GM10248 (cell line): ENCODE measurements at regions not wholly inside any gene's neighbourhood (a gene's known extent, or its start where the extent isn't known, plus 50 kb on each side); places are given as distances from the start of the nearest gene placed in this dataset.

Experiments
- CTCF ChIA-PET: fragments of 300-600 bp; sonication (Branson Sonifier 250); formaldehyde crosslinking; extraction: SDS; loops from one replicate; lab custom pipeline; 2021; ENCODE audit warnings: antibody characterized with exemption; lab: Yijun Ruan, JAX
- POLR2A ChIA-PET: fragments of 350-650 bp; sonication (Branson Sonifier 250); formaldehyde crosslinking; extraction: SDS; loops from one replicate; lab custom pipeline; 2020; ENCODE audit warnings: antibody characterized with exemption; lab: Yijun Ruan, JAX
- DNase-seq: peaks from one replicate; pipeline ENCODE4 v3.0.0; 2012; ENCODE audit errors: extremely low spot score
- CTCF ChIP-seq: IDR thresholded peaks from 2 replicates; pipeline ENCODE4 v1.5.1; 2012; ENCODE audit warnings: mild to moderate bottlenecking, low read depth; ENCODE audit errors: extremely low read depth, missing control alignments, control extremely low read depth

DNA sequence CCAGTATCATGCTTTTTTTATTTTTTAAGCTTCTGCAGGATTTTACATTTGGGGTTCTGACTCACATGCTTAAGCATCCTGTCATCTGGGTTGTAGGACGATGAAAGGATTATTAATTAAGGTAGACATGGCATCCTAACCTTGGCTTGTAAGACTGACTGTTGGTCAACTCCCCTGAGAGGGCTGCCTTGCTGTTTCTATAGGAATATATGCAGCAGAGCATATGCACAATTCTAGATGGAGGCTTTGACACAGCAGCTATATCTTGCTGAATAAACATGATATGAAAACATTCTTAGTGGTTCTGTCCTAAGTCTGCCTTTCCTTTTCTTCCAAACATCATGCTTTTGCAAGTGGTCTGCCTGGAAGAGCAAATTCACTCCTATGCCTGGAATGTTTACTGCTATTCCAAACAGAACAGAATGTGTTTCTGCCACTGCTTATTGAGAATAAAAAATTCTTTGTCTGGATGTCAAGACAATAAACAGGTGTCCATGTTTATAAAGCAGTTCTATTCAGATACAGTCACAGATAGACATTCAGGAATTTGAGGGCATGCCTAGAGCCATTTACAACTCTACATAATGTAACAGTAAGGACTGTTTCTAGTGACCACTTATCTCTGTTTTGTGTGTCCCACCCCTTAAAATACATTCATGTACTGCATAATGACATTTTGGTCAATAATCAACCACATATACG is 166.2 kb upstream of the PPP2R2B start:
- no peak for DNase-seq
- no peak for TF ChIP-seq CTCF
- ChIA-PET CTCF (interaction anchor here (1.4 kb wide), 1 partner anchor 11 kb away, joined by 3 read pairs; no protein-coding TSS in a partner anchor), POLR2A (no interaction called here)

DNA sequence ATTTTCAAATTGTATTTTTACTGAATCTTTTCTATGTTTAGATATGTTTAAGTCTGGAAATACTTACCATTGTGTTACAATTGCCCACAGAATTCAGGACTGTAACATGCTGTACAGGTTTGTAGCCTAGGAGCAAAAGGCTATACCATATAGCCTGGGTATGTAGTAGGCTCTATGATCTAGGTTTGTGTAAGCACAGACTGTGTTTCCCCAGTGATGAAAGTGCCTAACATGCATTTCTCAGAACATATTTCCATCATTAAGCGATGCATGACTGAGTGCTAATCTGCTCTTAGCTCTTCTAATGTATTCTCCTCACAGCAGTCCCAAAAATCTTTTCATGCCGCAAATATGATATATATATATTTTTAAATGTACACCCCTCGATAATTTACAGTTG is 166.7 kb upstream of the PPP2R2B start:
- no peak for TF ChIP-seq CTCF
- no peak for DNase-seq
- CTCF ChIA-PET, result interaction anchor here (1.4 kb wide), 1 partner anchor 11 kb away, joined by 3 read pairs; no protein-coding TSS in a partner anchor
- POLR2A ChIA-PET, result no interaction called here

GRCh38 chr5:147046281-147046680 is 167.7 kb upstream of the PPP2R2B start:
- no peak for DNase-seq
- POLR2A ChIA-PET, result no interaction called here
- CTCF ChIA-PET, result interaction anchor here (1.4 kb wide), 1 partner anchor 12 kb away, joined by 3 read pairs; no protein-coding TSS in a partner anchor
- no peak for TF ChIP-seq CTCF

GRCh38 chr5:147046894-147047293 is 168.3 kb upstream of the PPP2R2B start:
- DNase-seq, result no peak
- ChIA-PET CTCF (interaction anchor here (1.0 kb wide), 2 partner anchors 13 to 19 kb away, joined by 3 to 4 read pairs; no protein-coding TSS in a partner anchor), POLR2A (no interaction called here)
- no peak for TF ChIP-seq CTCF

DNA sequence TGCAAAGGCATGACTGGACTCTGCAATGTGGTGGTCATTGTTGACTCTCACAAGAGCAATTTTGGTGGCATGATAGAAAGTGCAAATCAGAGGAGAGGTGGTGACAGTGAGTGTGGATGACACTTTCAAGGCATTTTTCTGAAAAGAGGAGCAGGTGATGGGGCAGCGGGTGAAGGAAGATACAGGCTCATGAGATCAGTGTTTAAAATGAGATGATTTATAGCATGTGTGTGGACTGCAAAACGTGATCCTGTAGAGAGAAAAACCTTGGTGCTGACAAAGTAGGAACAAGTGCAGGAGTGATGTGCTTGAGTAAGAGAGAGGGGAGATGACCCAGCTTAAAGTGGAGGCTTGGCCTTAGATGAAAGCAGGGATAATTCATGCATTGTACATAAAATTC is 171.2 kb upstream of the PPP2R2B start:
- ChIA-PET CTCF (no interaction called here), POLR2A (no interaction called here)
- DNase-seq, result no peak
- TF ChIP-seq CTCF, result no peak

DNA sequence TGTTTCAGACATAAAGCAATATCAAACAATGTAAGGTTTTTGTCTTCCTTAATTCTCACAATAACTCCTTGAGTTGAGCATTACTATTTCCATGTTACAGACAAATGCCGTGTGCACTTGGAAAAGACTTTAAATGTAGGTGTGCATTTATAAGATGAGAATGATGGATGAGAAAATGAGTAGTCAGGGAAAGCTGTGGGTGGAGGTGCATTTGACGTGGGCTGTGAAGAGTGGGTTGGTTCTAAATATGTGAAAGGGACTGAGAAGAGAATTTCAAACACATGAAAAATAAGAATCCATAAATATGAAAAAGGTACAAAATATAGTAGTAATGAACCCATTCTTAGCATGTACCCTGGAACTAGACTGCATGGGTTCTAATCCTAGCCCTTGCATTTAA is 171.6 kb upstream of the PPP2R2B start:
- no peak for DNase-seq
- CTCF ChIA-PET, result no interaction called here
- POLR2A ChIA-PET, result no interaction called here

More for the DNA sequence above, 171.6 kb upstream of the PPP2R2B start:
- TF ChIP-seq CTCF, result no peak
